ENCODE measurements at regions not wholly inside any gene's neighbourhood (a gene's known extent, or its start where the extent isn't known, plus 50 kb on each side); places are given as distances from the start of the nearest gene placed in this dataset.

GRCh38 chr6:119734227-119734626 is 384.7 kb upstream of the MAN1A1 start:
- TF ChIP-seq NFE2L1 (CRISPR knock-in tag; IDR thresholded peaks at IDR 0.05), result no peak
- no peak for TF ChIP-seq ZSCAN18 (CRISPR knock-in tag; IDR thresholded peaks at IDR 0.05)
- no peak for TF ChIP-seq CTCF (IDR thresholded peaks at IDR 0.05)
- no peak for TF ChIP-seq FOXK1 (CRISPR knock-in tag; IDR thresholded peaks at IDR 0.05)
- TF ChIP-seq MAX (CRISPR knock-in tag; IDR thresholded peaks at IDR 0.05), result no peak
- TF ChIP-seq TP53 (CRISPR knock-in tag; IDR thresholded peaks at IDR 0.05), result no peak
- no peak for TF ChIP-seq CREB1 (CRISPR knock-in tag; IDR thresholded peaks at IDR 0.05)
- TF ChIP-seq NR2C2 (CRISPR knock-in tag; IDR thresholded peaks at IDR 0.05), result no peak
- no peak for TF ChIP-seq RELA (CRISPR knock-in tag; IDR thresholded peaks at IDR 0.05; ENCODE audit: borderline replicate concordance)
- TF ChIP-seq ELF4 (CRISPR knock-in tag; IDR thresholded peaks at IDR 0.05; ENCODE audit: low read depth), result no peak
- TF ChIP-seq PRDM15 (CRISPR knock-in tag; IDR thresholded peaks at IDR 0.05), result no peak
- TF ChIP-seq ESRRA (CRISPR knock-in tag; IDR thresholded peaks at IDR 0.05; ENCODE audit: borderline replicate concordance), result no peak
- no peak for TF ChIP-seq E2F1 (CRISPR knock-in tag; IDR thresholded peaks at IDR 0.05)
- no peak for TF ChIP-seq IRF2 (CRISPR knock-in tag; IDR thresholded peaks at IDR 0.05; ENCODE audit: borderline replicate concordance, low read depth)
